NCI-H2107 treated with DMSO at 0.1 percent for 48 hours (cell line): ENCODE measurements at regions not wholly inside any gene's neighbourhood (a gene's known extent, or its start where the extent isn't known, plus 50 kb on each side); places are given as distances from the start of the nearest gene placed in this dataset.
A peak's percentile ranks its signal among the peaks of the same experiment; 100 is the strongest.

ENCODE experiments used
- DNase-seq: peaks from one replicate; lab custom pipeline; 2025; ENCODE audit not compliant: unreplicated experiment; lab: John Stamatoyannopoulos, UW

DNA sequence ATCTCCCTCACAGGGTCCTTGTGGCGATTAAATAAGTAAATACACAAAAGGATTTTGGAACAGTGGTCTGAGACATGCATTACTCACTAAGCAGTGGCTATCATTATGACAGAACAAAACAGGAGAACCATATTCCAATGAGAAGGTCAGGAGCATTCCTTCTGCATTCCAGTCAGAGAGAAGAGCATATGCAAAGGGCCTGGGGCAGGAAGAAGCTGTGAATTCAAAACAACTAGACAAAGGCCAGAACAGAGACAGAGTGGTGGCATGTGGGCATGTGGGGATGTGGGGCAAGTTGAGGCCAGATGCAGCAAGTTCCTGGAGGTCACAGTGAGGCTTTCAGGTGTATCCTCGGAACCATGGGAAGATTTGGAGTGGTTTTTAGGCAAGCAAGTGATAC is 70.1 kb upstream of the VRK1 start:
- no peak for DNase-seq

- no peak for DNase-seq
Measured at GRCh38 chr14:96727491-96727890, 69.7 kb upstream of the VRK1 start.

DNA sequence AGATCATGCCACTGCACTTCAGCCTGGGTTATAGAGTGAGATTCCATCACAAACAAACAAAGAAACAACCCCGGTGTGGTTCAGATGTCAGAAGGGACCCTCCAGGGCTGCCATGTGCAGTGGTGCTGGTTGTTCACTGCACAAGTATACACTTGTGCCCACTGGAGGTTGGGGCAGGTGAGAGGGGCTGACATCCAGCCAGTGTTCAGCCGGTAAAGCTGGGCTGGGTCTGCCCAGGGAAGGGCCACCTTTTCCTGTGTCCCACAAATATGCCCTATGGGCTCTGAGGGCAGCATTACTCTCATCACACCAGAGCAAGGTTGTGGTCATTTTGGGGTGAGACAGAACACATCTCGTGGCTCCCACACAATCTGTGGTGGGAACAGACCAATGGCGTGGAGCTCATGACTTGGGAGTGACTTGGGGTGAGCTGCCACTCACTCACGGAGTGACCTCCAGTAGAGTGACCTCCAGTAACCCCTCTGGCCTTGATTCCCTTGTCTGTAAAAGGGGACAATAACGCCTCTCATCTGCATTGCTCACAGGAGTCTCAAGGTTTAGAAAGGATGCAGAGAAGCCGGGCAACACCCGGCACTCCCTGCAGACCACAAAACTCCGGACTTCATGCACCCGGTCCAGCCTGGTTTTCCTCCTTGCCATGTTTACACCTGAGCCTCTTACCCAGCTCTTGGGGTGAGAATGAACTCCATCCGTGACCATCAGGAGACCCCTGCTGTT is 69.0 kb upstream of the VRK1 start:
- DNase-seq: no peak

GRCh38 chr14:96729889-96730288 is 67.3 kb upstream of the VRK1 start:
- no peak for DNase-seq

DNA sequence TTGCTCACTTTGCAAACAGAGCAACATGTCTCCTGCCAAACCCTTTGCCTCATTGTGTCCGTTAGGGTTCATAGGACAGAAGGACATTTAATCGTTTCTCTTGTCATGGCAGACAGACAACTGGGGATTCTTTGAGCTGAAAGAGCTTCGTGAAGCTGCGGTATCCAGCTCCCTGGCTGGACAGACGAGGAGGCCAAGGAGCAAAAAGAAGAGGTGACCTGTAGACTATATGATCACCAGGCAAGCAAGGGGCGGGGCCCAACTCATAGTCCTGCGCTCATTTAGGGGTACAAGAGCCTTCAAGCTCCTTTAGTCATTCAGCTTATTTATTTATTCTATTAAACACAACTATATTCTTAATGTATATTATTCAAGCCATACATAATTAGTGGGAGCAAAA is 66.8 kb upstream of the VRK1 start:
- no peak for DNase-seq

- DNase-seq: no peak
Measured at GRCh38 chr14:96734076-96734622, 63.0 kb upstream of the VRK1 start.

DNA sequence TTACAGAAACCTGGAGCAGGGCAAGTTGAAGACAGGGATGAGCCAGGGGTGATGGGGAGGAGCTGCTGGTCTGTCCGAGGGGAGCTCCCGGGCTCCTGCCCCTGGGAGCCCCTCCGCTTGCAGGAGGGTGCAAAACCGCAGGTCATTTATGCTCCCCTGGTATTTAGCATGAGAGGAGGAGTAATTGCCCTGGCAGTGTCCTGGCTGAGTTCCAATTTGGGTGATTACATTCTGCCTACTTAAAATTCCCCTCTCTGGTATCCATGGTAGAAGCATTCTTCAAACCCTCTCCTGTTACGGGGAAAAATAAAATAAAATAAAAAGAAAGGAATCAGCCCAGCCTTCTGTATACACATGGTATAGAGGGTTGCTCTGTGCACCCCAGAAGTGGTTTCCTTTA is 61.7 kb upstream of the VRK1 start:
- DNase-seq: peak; percentile 94

DNA sequence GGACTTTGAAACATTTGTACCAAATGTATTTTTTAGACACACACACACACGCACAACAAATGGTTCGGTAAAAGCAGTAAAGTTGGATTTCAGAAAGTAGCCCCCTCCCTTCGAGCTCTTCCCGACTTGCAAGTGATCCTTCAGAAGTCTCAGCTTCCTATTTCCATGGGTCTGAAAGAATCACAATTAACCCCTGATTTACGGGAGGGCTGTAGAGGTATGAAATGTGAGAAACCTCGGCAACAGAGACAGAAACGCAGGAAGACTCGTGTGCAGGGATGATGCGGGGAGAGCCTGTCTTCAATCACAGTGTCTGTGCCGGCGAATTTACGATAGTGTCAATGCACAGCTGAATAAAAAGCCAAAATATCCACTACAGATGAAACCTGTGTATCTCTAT is 60.7 kb upstream of the VRK1 start:
- no peak for DNase-seq

- no peak for DNase-seq
Measured at GRCh38 chr14:96737881-96738280, 59.3 kb upstream of the VRK1 start.

GRCh38 chr14:96739200-96739910 is 57.8 kb upstream of the VRK1 start:
- peak; percentile 20 for DNase-seq

DNA sequence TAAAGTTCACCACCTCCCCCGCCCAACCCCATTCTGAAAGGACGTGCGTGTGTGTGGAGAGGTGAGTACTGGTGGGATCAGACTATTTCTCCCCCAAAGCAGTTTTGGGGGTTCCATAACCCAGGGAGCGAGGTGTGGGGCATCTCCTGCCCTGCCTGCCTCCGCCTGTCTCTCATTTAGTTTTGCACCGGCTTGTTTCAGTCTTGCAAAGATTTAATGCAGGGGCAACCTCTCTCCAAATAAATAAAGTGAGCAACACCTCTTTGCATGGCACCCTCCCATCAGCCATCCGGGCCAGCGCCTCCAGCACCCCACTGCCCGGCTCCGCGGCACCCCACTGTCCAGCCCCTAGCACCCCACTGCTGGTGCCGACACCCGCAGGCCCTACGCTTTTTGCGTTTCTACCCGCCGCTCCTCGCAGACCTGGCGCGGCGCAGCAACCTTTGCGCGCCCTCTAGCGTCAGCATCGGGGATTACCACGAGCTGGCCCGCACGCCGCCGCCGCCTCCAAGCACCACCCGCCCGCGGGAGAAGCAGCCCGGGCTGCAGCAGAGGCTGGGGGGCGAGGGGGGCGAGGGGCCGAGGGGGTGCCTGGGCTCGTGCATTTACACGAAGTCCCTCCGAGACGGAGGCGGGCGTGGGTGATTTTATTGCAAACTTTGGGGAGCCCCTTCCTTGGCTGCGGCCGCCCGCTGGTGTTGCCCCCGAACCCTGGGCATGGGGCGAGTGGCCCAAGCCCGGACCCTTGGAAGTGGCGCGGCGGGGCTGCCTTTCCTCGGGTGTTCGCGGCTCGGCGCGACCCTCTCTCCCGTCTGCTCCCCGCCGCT is 55.8 kb upstream of the VRK1 start:
- DNase-seq: peak; percentile 44

- no peak for DNase-seq
Measured at GRCh38 chr14:96744262-96744661, 52.9 kb upstream of the VRK1 start.

DNA sequence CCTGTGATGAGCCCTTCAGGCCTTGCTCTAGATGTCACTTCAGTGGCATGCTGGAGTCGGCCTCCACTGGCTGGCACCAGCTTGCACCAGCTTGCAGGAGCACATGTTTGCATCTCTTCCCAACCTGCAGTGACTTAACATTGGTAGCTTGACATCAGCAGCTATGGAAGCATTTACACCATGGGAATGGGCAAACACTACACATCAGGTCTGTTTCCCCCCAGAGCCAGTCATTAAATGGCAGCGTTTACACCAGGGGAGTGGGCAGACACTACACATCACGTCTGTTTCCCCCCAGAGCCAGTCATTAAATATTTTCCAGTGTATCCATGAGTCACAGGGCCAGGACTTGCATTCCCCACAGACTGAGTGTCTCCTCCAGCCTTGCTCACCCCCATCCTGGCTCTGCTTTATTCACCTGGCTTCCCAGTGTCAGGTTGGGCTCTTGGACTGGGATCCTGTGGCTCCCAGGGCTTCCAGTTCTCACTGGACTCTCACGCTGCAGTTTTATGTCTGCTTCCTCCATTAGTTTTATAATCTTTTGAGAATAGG is 51.6 kb upstream of the VRK1 start:
- DNase-seq: no peak

GRCh38 chr14:96746101-96746500 is 51.1 kb upstream of the VRK1 start:
- DNase-seq: no peak

- DNase-seq: no peak
Measured at GRCh38 chr14:96747006-96747405, 50.2 kb upstream of the VRK1 start.
